ENCODE measurements at regions not wholly inside any gene's neighbourhood (a gene's known extent, or its start where the extent isn't known, plus 50 kb on each side); places are given as distances from the start of the nearest gene placed in this dataset.
A peak's percentile ranks its signal among the peaks of the same experiment; 100 is the strongest.

GRCh38 chr4:147349193-147349592 is 131.7 kb upstream of the EDNRA start:
- Histone ChIP-seq H3K27me3 (no peaks in the 10 kb centered on the region), H3K4me1 (no peaks in the 10 kb centered on the region), H3K9me3 (no peaks in the 10 kb centered on the region), H3K4me3 (no peak overlapping the region), H3K36me3 (no peaks in the 10 kb centered on the region), H3K27ac (no peak overlapping the region)
- 52 to 80% (median 66%) methylated on average over 3 of the region's 3 CpGs for WGBS, 5 donors
- peak in 1 of 2 donors; percentile 45 for DNase-seq
- intact Hi-C loops (cut with DNase I; ENCODE audit: low total_unique reads) = no loop called here
- TF ChIP-seq EP300 (IDR thresholded peaks at IDR 0.05) = no peak
- TF ChIP-seq, protein P1, sequence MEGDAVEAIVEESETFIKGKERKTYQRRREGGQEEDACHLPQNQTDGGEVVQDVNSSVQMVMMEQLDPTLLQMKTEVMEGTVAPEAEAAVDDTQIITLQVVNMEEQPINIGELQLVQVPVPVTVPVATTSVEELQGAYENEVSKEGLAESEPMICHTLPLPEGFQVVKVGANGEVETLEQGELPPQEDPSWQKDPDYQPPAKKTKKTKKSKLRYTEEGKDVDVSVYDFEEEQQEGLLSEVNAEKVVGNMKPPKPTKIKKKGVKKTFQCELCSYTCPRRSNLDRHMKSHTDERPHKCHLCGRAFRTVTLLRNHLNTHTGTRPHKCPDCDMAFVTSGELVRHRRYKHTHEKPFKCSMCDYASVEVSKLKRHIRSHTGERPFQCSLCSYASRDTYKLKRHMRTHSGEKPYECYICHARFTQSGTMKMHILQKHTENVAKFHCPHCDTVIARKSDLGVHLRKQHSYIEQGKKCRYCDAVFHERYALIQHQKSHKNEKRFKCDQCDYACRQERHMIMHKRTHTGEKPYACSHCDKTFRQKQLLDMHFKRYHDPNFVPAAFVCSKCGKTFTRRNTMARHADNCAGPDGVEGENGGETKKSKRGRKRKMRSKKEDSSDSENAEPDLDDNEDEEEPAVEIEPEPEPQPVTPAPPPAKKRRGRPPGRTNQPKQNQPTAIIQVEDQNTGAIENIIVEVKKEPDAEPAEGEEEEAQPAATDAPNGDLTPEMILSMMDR (IDR thresholded peaks at IDR 0.05) = no peak
- TF ChIP-seq POLR2AphosphoS5 (IDR thresholded peaks at IDR 0.05) = peak in 1 of 3 donors; percentile 37
- no peak for TF ChIP-seq POLR2A (IDR thresholded peaks at IDR 0.05)

DNA sequence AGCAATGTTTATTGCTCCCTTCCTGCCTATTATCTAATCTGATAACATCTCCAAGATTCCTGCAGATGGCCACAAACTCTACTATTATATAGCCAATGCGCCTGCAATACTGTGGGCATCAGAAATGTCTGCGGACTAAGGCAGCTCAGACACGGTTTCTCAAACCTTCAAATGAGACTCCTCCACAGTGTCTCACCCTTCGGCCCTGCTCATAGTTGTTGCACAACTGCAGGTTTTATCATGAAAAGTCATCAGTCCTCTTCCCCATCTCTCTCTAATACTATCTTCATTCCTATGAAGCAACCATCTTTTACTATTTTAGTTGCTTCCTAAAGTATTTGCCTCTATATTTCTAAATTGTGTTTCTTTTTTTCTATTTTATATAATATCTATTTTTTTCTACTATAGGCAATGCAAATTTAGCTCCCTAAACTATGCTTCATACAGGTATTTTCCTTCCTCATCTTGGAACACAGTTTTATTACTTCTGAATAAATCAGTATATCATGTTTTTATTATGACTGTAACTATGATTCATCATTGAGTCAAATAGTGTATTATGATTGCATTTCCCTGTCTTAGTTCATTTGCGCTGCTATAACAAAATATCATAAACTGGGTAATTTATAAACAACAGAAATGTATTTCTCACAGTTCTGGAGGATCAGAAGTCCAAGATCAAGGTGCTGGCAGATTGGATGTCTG is 129.7 kb upstream of the EDNRA start:
- H3K4me1 ChIP-seq = peaks cover 0 to 4% (median 0%) of the 10 kb centered on the region in 4 donors
- no peaks in the 10 kb centered on the region for H3K36me3 ChIP-seq
- TF ChIP-seq, protein P1 (IDR thresholded peaks at IDR 0.05) = no peak
- TF ChIP-seq POLR2AphosphoS5 (IDR thresholded peaks at IDR 0.05) = no peak
- TF ChIP-seq POLR2A (IDR thresholded peaks at IDR 0.05) = no peak
- TF ChIP-seq EP300 (IDR thresholded peaks at IDR 0.05) = no peak
- H3K27ac ChIP-seq = no peak overlapping the region
- 92 to 95% (median 95%) methylated on average over 5 of the region's 5 CpGs for WGBS, 5 donors
- intact Hi-C loops (cut with DNase I; ENCODE audit: low total_unique reads) = no loop called here
- H3K4me3 ChIP-seq = no peak overlapping the region
- DNase-seq = no peak
- no peaks in the 10 kb centered on the region for H3K9me3 ChIP-seq
- H3K27me3 ChIP-seq = no peaks in the 10 kb centered on the region

DNA sequence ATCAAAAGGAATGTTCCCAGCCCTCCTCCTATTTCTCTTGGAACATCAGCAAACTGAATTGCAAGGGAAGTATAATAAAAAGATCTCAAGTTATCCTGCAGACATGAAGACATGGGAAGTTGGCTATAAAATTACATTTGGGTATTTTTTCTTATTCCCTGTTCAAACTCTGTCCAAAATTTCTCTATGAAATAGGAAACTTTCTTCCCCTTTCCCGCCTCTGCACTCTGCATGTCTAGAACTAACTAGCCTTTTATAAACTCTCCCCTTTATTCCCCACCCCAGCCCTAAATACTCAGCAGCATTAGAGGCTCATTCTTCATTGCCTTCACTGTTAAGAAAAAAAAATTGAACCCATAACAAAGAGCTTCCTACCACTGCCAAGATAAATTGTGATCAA is 126.7 kb upstream of the EDNRA start:
- H3K36me3 ChIP-seq = no peaks in the 10 kb centered on the region
- no peak overlapping the region for H3K27ac ChIP-seq
- H3K9me3 ChIP-seq = no peaks in the 10 kb centered on the region
- no peaks in the 10 kb centered on the region for H3K27me3 ChIP-seq
- TF ChIP-seq POLR2AphosphoS5 (IDR thresholded peaks at IDR 0.05) = no peak
- 68 to 77% (median 75%) methylated on average over 1 of the region's 1 CpG for WGBS, 5 donors
- peaks cover 0 to 4% (median 0%) of the 10 kb centered on the region in 4 donors for H3K4me1 ChIP-seq
- peak in 1 of 2 donors; percentile 67 for DNase-seq
- intact Hi-C loops (cut with DNase I; ENCODE audit: low total_unique reads) = no loop called here
- H3K4me3 ChIP-seq = no peak overlapping the region

GRCh38 chr4:147355032-147355656 is 125.8 kb upstream of the EDNRA start:
- no peaks in the 10 kb centered on the region for H3K36me3 ChIP-seq

More at GRCh38 chr4:147355032-147355656, 125.8 kb upstream of the EDNRA start:
- no peak overlapping the region for H3K4me3 ChIP-seq
- peak in 1 of 2 donors; percentile 32 for DNase-seq
- H3K4me1 ChIP-seq = peaks cover 0 to 4% (median 0%) of the 10 kb centered on the region in 4 donors
- no peaks in the 10 kb centered on the region for H3K9me3 ChIP-seq
- H3K27ac ChIP-seq = no peak overlapping the region
- no peaks in the 10 kb centered on the region for H3K27me3 ChIP-seq
- WGBS, 5 donors = 45 to 67% (median 55%) methylated on average over 3 of the region's 3 CpGs
- no peak for TF ChIP-seq EP300 (IDR thresholded peaks at IDR 0.05)
- no peak for TF ChIP-seq POLR2AphosphoS5 (IDR thresholded peaks at IDR 0.05)
- TF ChIP-seq, protein P1 (IDR thresholded peaks at IDR 0.05) = no peak
- no peak for TF ChIP-seq POLR2A (IDR thresholded peaks at IDR 0.05)
- intact Hi-C loops (cut with DNase I; ENCODE audit: low total_unique reads) = no loop called here
